GM12878 (cell line): ENCODE measurements at regions not wholly inside any gene's neighbourhood (a gene's known extent, or its start where the extent isn't known, plus 50 kb on each side); places are given as distances from the start of the nearest gene placed in this dataset.

Experiments
- ATAC-seq: fragments of 200-7000 bp; cut with Tn5 transposase; 3 replicates; pipeline ENCODE4 v1.9.1; 2020; ENCODE audit warnings: mild to moderate bottlenecking, moderate library complexity
- BruUV-seq: library from RNA; stranded (reverse); fragments of 400-500 nt; replicated peaks from 2 replicates; lab custom pipeline; 2021; lab: Mats Ljungman, UMichigan
- CTCF ChIA-PET: fragments of 300-600 bp; sonication (Branson Sonifier 250); formaldehyde crosslinking; extraction: SDS; loops from one replicate; lab custom pipeline; 2021; ENCODE audit warnings: inconsistent platforms; lab: Yijun Ruan, JAX
- POLR2A ChIA-PET: fragments of 350-600 bp; formaldehyde crosslinking; extraction: SDS; loops from one replicate; lab custom pipeline; 2021; ENCODE audit warnings: inconsistent platforms; lab: Charles Lee
- RAD21 ChIA-PET: fragments of 300-600 bp; sonication (Branson Sonifier 250); formaldehyde crosslinking; loops from one replicate; lab custom pipeline; 2023; ENCODE audit warnings: antibody characterized with exemption; ENCODE audit not compliant: unreplicated experiment; lab: Charles Lee
- SMC1A ChIA-PET: fragments of 300-600 bp; sonication (Branson Sonifier 250); formaldehyde crosslinking; loops from one replicate; lab custom pipeline; 2023; ENCODE audit not compliant: unreplicated experiment, uncharacterized antibody; lab: Charles Lee
- DNase-seq: peaks from one replicate; pipeline ENCODE4 v3.0.0-alpha.2; 2011; ENCODE audit warnings: low read depth, low spot score
- FAIRE-seq: peaks from 3 replicates; lab custom pipeline; 2011; peaks lifted over from hg19 to GRCh38; lab: Jason Lieb, UNC
- H2AFZ ChIP-seq: 2 replicates; pipeline ENCODE4 v1.6.0; 2011; ENCODE audit warnings: low read depth, low read length, control low read depth; ENCODE audit not compliant: control insufficient read depth
- H3K27ac ChIP-seq: 2 replicates; pipeline ENCODE4 v1.5.1; 2011; ENCODE audit warnings: control low read depth; ENCODE audit not compliant: control insufficient read depth, insufficient read depth
- H3K27me3 ChIP-seq, 2 experiments: replicated peaks in 1 of 2; 2 replicates each; pipeline versions ENCODE4 v1.6.0 to v1.6.1; 2011; ENCODE audit warnings: low read length in 1 of 2; ENCODE audit not compliant: control insufficient read depth in 2 of 2, insufficient read depth in 2 of 2
- H3K36me3 ChIP-seq, 2 experiments: 2 replicates each; pipeline ENCODE4 v1.5.1; 2011; ENCODE audit warnings: low read length in 1 of 2; ENCODE audit not compliant: control insufficient read depth in 2 of 2, insufficient read depth in 2 of 2
- H3K4me1 ChIP-seq: 2 replicates; pipeline ENCODE4 v1.6.1; 2011; ENCODE audit warnings: mild to moderate bottlenecking, low read length, moderate library complexity, mixed read lengths; ENCODE audit not compliant: control insufficient read depth, insufficient read depth
- H3K4me2 ChIP-seq: 2 replicates; pipeline ENCODE4 v1.6.0; 2011; ENCODE audit warnings: control low read depth; ENCODE audit not compliant: control insufficient read depth, insufficient read depth
- H3K4me3 ChIP-seq: fragments of 200-600 bp; sonication (generic); 2 replicates; pipeline ENCODE4 v1.5.1; 2016
- H3K79me2 ChIP-seq: 2 replicates; pipeline ENCODE4 v1.6.0; 2011; ENCODE audit warnings: low read length; ENCODE audit not compliant: control insufficient read depth, insufficient read depth
- H3K9ac ChIP-seq: 2 replicates; pipeline ENCODE4 v1.8.0; 2011; ENCODE audit warnings: low read length, control low read depth, mixed read lengths; ENCODE audit not compliant: control insufficient read depth, insufficient read depth
- H3K9me3 ChIP-seq: replicated peaks from 3 replicates; pipeline ENCODE4 v1.5.1; 2011; ENCODE audit warnings: mild to moderate bottlenecking, low read length; ENCODE audit not compliant: control insufficient read depth, insufficient read depth
- H4K20me1 ChIP-seq: 2 replicates; pipeline ENCODE4 v1.6.0; 2011; ENCODE audit not compliant: control insufficient read depth, insufficient read depth
- ATF2 ChIP-seq: IDR thresholded peaks from 2 replicates; pipeline ENCODE4 v1.6.1; 2012; ENCODE audit warnings: low read length, inconsistent platforms
- ATF7 ChIP-seq: fragments of 450-650 bp; IDR thresholded peaks from 2 replicates; pipeline ENCODE4 v1.6.1; 2016; ENCODE audit warnings: low read depth, mild to moderate bottlenecking
- BCL11A ChIP-seq: IDR thresholded peaks from 2 replicates; pipeline ENCODE4 v1.6.1; 2011; ENCODE audit warnings: low read depth, low read length
- EZH2 ChIP-seq: IDR thresholded peaks from 2 replicates; pipeline ENCODE4 v1.6.1; 2012; ENCODE audit warnings: low read depth, mild to moderate bottlenecking, control low read depth, inconsistent platforms, low read length, borderline replicate concordance; ENCODE audit not compliant: control insufficient read depth
- HCFC1 ChIP-seq: fragments of 150-350 bp; IDR thresholded peaks from 2 replicates; pipeline ENCODE4 v1.6.1; 2014; ENCODE audit warnings: low read length
- LARP7 ChIP-seq: fragments of 450-650 bp; IDR thresholded peaks from 2 replicates; pipeline ENCODE4 v1.6.1; 2017; ENCODE audit warnings: mild to moderate bottlenecking
- NRF1 ChIP-seq: conservative IDR thresholded peaks from 2 replicates; pipeline ENCODE4 v1.6.1; 2011; ENCODE audit warnings: mild to moderate bottlenecking, low read depth, low read length, improper control_type of control experiment
- POLR2A ChIP-seq: IDR thresholded peaks from 2 replicates; pipeline ENCODE4 v1.6.1; 2011; ENCODE audit warnings: low read depth, mild to moderate bottlenecking, low read length
- RBBP5 ChIP-seq: fragments of 200-600 bp; sonication (generic); conservative IDR thresholded peaks from 2 replicates; pipeline ENCODE4 v1.6.1; 2016
- TBL1XR1 ChIP-seq: IDR thresholded peaks from 2 replicates; pipeline ENCODE4 v1.6.1; 2012; ENCODE audit warnings: low read depth, low read length, improper control_type of control experiment
- YBX1 ChIP-seq: fragments of 450-650 bp; IDR thresholded peaks from 2 replicates; pipeline ENCODE4 v1.6.1; 2016; ENCODE audit warnings: antibody characterized with exemption
- YY1 ChIP-seq: IDR thresholded peaks from 2 replicates; pipeline ENCODE4 v1.6.1; 2011; ENCODE audit warnings: low read depth, mild to moderate bottlenecking, low read length
- ZNF217 ChIP-seq: fragments of 450-650 bp; IDR thresholded peaks from 2 replicates; pipeline ENCODE4 v1.6.1; 2017; ENCODE audit warnings: antibody characterized with exemption, mild to moderate bottlenecking
- ZNF274 ChIP-seq: IDR thresholded peaks from one replicate; pipeline ENCODE4 v1.8.0; 2011; ENCODE audit not compliant: insufficient read length, insufficient read depth
- WGBS: methylation state at CpG from one replicate; pipeline ENCODE4 v1.1.6; 2016; ENCODE audit warnings: low lambda C conversion rate; ENCODE audit not compliant: insufficient replicate concordance, insufficient coverage; ENCODE audit errors: missing lambda C conversion rate; 5-methylcytosine and 5-hydroxymethylcytosine counted together
- in situ Hi-C: fragments of 300-500 bp; cut with MboI; formaldehyde crosslinking; loops from 9 replicates; pipeline ENCODE4 v1.14.3; 2018; ENCODE audit warnings: mixed read lengths
- intact Hi-C: fragments of 100-400 bp; cut with micrococcal nuclease; formaldehyde crosslinking; loops from one replicate; pipeline ENCODE4 v1.14.2; 2022; ENCODE audit not compliant: unreplicated experiment

- H3K27ac ChIP-seq, result no peak overlapping the region
- intact Hi-C loops (no loop called here), in situ Hi-C loops (no loop called here)
- ATAC-seq, result no peak
- RAD21 ChIA-PET, result no interaction called here
- POLR2A ChIA-PET, result no interaction called here
- H3K79me2 ChIP-seq, result no peaks in the 10 kb centered on the region
- no peaks in the 10 kb centered on the region for H3K9me3 ChIP-seq
- H3K36me3 ChIP-seq, result peaks cover 9 to 19% of the 10 kb centered on the region in 2 experiments
- H3K4me2 ChIP-seq, result no peak overlapping the region
- no peaks in the 10 kb centered on the region for H3K27me3 ChIP-seq
- H3K9ac ChIP-seq, result no peak overlapping the region
- 99% methylated on average over 5 of the region's 5 CpGs for WGBS
- CTCF ChIA-PET, result no interaction called here
- no peak overlapping the region for H2AFZ ChIP-seq
- no TSS peak for BruUV-seq
- no peak for DNase-seq
- TF ChIP-seq ATF7, result no peak
- no peak for TF ChIP-seq POLR2A
- no peak for TF ChIP-seq NRF1
- no peak for TF ChIP-seq EZH2
- no peak for TF ChIP-seq LARP7
- TF ChIP-seq YBX1, result no peak
- TF ChIP-seq ATF2, result no peak
- no peak for TF ChIP-seq ZNF217
- no peak for TF ChIP-seq TBL1XR1
- no peak for TF ChIP-seq RBBP5
- no peak for TF ChIP-seq ZNF274
- no peak for TF ChIP-seq HCFC1
- no peak for TF ChIP-seq BCL11A
- no peak for TF ChIP-seq YY1
- H4K20me1 ChIP-seq, result no peaks in the 10 kb centered on the region
- FAIRE-seq, result no peak
- SMC1A ChIA-PET, result no interaction called here
- no peaks in the 10 kb centered on the region for H3K4me1 ChIP-seq
- H3K4me3 ChIP-seq, result no peak overlapping the region
These were observed 245.6 kb upstream of the RGS6 start for GRCh38 chr14:71686677-71687076.
